ENCODE measurements at regions not wholly inside any gene's neighbourhood (a gene's known extent, or its start where the extent isn't known, plus 50 kb on each side); places are given as distances from the start of the nearest gene placed in this dataset.
A peak's percentile ranks its signal among the peaks of the same experiment; 100 is the strongest.
"Not testable (repeated sequence)": the region's sequence is repeated elsewhere in the genome, so short reads cannot be mapped to it uniquely, and the experiment has no call there.

GRCh38 chr4:149897783-149898182 lies 82.1 kb upstream of the IQCM start:
- Histone ChIP-seq H3K27ac (ENCODE audit: low read length) (no peak overlapping the region), H3K4me1 (ENCODE audit: control insufficient read depth, insufficient read depth, low read length) (no peaks in the 10 kb centered on the region), H3K27me3 (ENCODE audit: control insufficient read depth, insufficient read depth, low read length) (no peaks in the 10 kb centered on the region), H3K4me3 (ENCODE audit: low read length) (no peak overlapping the region), H3K9me3 (ENCODE audit: control insufficient read depth, low read depth, low read length) (no peaks in the 10 kb centered on the region), H3K36me3 (ENCODE audit: control insufficient read depth, insufficient read depth, low read length) (no peaks in the 10 kb centered on the region)
- peak in 1 of 2 donors; percentile 9 for DNase-seq

GRCh38 chr4:149901128-149901527 lies 85.5 kb upstream of the IQCM start:
- no peaks in the 10 kb centered on the region for H3K4me1 ChIP-seq (ENCODE audit: control insufficient read depth, insufficient read depth, low read length)
- no peak overlapping the region for H3K27ac ChIP-seq (ENCODE audit: low read length)
- H3K4me3 ChIP-seq (ENCODE audit: low read length) = no peak overlapping the region
- no peaks in the 10 kb centered on the region for H3K9me3 ChIP-seq (ENCODE audit: control insufficient read depth, low read depth, low read length)
- no peaks in the 10 kb centered on the region for H3K36me3 ChIP-seq (ENCODE audit: control insufficient read depth, insufficient read depth, low read length)
- DNase-seq = no peak
- 82% methylated on average over 2 of the region's 5 CpGs for WGBS (ENCODE audit: insufficient coverage, low lambda C conversion rate)
- no peaks in the 10 kb centered on the region for H3K27me3 ChIP-seq (ENCODE audit: control insufficient read depth, insufficient read depth, low read length)

DNA sequence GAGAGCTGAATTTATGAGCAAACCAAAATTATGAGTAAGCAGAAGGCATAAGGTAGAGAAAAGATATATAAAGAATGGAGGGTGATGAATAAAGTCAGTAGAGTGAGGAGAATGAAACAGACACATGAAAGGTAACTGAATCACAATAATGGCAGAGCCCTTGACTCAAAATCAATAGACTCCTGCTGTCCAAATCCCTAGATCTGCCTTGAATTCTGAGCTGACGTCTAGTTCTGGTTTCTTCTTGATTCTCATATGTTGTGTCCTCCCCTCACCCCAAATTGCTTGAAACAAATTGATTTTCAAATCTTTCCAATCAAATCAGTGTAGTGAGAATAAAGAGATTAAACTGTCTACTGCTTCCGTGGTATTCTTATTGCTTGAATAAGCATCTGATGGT lies 86.6 kb upstream of the IQCM start:
- Histone ChIP-seq H3K27ac (ENCODE audit: low read length) (no peak overlapping the region), H3K27me3 (ENCODE audit: control insufficient read depth, insufficient read depth, low read length) (no peaks in the 10 kb centered on the region), H3K9me3 (ENCODE audit: control insufficient read depth, low read depth, low read length) (no peaks in the 10 kb centered on the region), H3K4me3 (ENCODE audit: low read length) (no peak overlapping the region), H3K4me1 (ENCODE audit: control insufficient read depth, insufficient read depth, low read length) (no peaks in the 10 kb centered on the region), H3K36me3 (ENCODE audit: control insufficient read depth, insufficient read depth, low read length) (no peaks in the 10 kb centered on the region)
- DNase-seq = no peak
- 85% methylated on average over 1 of the region's 2 CpGs for WGBS (ENCODE audit: insufficient coverage, low lambda C conversion rate)

GRCh38 chr4:149910177-149910576 lies 94.5 kb upstream of the IQCM start:
- Histone ChIP-seq H3K36me3 (ENCODE audit: control insufficient read depth, insufficient read depth, low read length) (no peaks in the 10 kb centered on the region), H3K27ac (ENCODE audit: low read length) (no peak overlapping the region), H3K9me3 (ENCODE audit: control insufficient read depth, low read depth, low read length) (no peaks in the 10 kb centered on the region), H3K27me3 (ENCODE audit: control insufficient read depth, insufficient read depth, low read length) (no peaks in the 10 kb centered on the region), H3K4me1 (ENCODE audit: control insufficient read depth, insufficient read depth, low read length) (no peaks in the 10 kb centered on the region), H3K4me3 (ENCODE audit: low read length) (no peak overlapping the region)
- no peak for DNase-seq
- 66% methylated on average over 3 of the region's 3 CpGs for WGBS (ENCODE audit: insufficient coverage, low lambda C conversion rate)

DNA sequence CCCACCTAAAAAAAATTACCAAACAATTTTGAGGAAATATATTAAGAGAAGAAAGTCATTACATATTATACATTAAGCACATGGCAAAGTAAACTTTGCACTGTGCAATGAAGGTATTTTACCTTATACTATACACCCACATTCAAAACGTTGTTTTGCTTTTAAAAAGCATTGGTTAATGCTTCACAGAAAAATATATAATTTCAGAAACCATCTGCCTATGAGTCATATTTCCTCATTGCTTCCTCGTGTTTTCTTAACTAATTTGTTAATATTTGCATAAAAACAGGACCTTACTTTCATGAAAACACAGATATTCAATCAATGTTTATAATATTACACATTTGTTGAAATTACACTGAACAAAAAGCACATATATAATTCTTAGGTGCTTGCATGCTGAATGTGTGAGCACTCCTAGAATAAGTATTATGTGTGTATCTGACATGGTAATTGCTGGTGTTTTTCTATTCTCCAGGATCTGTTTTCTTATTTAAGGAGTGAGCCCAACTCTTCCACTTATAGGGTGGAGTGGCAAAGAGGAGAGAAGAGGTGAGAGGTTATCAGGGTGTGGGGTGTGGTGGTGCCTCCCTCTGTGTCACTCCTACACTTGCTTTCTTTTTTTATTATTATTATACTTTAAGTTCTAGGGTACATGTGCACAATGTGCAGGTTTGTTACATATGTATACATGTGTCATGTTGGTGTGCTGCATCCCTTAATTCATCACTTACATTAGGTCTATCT lies 95.1 kb upstream of the IQCM start:
- H3K27ac ChIP-seq (ENCODE audit: low read length) = no peak overlapping the region

GRCh38 chr4:149911354-149911753 lies 95.7 kb upstream of the IQCM start:
- no peak overlapping the region for H3K4me3 ChIP-seq (ENCODE audit: low read length)
- no CpG with 5 or more reads among the region's 5 CpGs for WGBS (ENCODE audit: insufficient coverage, low lambda C conversion rate)
- DNase-seq = no peak
- H3K36me3 ChIP-seq (ENCODE audit: control insufficient read depth, insufficient read depth, low read length) = no peaks in the 10 kb centered on the region
- H3K27ac ChIP-seq (ENCODE audit: low read length) = no peak overlapping the region
- no peaks in the 10 kb centered on the region for H3K9me3 ChIP-seq (ENCODE audit: control insufficient read depth, low read depth, low read length)
- no peaks in the 10 kb centered on the region for H3K27me3 ChIP-seq (ENCODE audit: control insufficient read depth, insufficient read depth, low read length)
- no peaks in the 10 kb centered on the region for H3K4me1 ChIP-seq (ENCODE audit: control insufficient read depth, insufficient read depth, low read length)

More for the DNA sequence above, 95.1 kb upstream of the IQCM start:
- no peaks in the 10 kb centered on the region for H3K27me3 ChIP-seq (ENCODE audit: control insufficient read depth, insufficient read depth, low read length)
- H3K4me1 ChIP-seq (ENCODE audit: control insufficient read depth, insufficient read depth, low read length) = no peaks in the 10 kb centered on the region
- DNase-seq = no peak
- H3K9me3 ChIP-seq (ENCODE audit: control insufficient read depth, low read depth, low read length) = no peaks in the 10 kb centered on the region
- H3K36me3 ChIP-seq (ENCODE audit: control insufficient read depth, insufficient read depth, low read length) = no peaks in the 10 kb centered on the region
- WGBS (ENCODE audit: insufficient coverage, low lambda C conversion rate) = 51% methylated on average over 2 of the region's 2 CpGs
- no peak overlapping the region for H3K4me3 ChIP-seq (ENCODE audit: low read length)

DNA sequence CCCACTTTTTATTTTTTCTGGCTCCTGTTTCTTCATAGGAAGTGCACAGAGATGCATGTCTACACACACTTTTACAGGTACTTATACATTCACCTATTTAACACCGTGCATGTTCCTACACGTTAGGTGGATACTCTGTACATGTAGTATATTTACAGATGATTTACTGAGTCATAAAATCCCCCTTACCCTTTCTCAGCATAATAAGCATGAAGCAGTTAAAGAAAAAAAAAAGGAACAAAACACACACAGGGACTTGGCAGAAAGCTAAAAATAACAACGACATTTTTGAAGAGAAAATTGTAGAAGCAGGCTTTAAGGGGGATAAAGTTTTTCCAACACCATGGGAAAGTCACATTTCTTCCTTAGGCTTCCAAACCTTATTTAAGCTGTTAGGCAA lies 96.4 kb upstream of the IQCM start:
- Histone ChIP-seq H3K4me3 (ENCODE audit: low read length) (no peak overlapping the region), H3K36me3 (ENCODE audit: control insufficient read depth, insufficient read depth, low read length) (no peaks in the 10 kb centered on the region), H3K9me3 (ENCODE audit: control insufficient read depth, low read depth, low read length) (no peaks in the 10 kb centered on the region), H3K27me3 (ENCODE audit: control insufficient read depth, insufficient read depth, low read length) (no peaks in the 10 kb centered on the region), H3K4me1 (ENCODE audit: control insufficient read depth, insufficient read depth, low read length) (no peaks in the 10 kb centered on the region), H3K27ac (ENCODE audit: low read length) (no peak overlapping the region)
- no CpG with 5 or more reads among the region's 3 CpGs for WGBS (ENCODE audit: insufficient coverage, low lambda C conversion rate)
- DNase-seq = no peak

DNA sequence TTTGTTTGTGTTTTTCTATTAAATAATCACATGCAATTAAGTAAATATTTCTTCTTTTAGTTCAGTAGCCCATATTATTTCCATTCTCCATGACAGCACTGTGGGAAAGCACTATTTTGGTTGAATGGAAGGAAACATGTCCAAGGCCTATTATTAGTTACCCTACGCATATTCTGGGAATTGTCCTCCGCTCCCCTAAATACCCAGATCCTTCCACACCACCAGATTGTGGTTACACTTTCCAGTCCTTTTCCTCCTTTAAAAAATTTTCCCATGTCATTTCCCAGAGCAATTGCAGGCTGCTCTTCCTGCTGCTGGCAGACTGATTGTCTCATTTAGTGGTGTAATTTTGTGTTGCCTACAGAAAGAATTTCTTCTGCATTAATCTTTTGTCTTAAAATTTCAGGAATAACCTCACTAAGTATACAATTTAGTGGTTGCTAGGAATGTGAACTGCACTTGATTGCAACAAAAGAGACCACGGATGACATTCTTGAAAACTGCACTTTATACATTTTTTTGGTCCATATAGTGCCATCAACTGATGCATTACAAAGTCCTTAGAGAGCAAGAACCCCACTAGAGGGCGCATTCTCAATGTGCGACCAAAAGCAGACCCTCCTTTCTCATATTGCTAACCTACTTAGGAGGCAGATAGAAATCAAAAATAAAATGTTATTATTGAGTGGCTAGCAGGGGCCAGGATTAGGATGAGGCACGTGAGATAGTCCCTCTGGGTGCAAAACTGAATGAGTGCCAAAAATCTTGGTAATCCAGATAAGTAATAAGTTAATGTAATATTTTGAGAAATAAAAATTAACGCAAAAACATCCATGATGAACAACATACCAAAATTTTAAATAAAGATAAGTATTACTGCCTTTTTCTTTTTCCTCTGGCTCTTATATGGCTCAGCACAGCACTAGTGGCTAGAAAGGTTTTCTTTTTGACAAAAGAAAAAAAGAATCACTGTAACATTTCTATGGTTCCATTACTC lies 98.8 kb upstream of the IQCM start:
- no peak overlapping the region for H3K27ac ChIP-seq (ENCODE audit: low read length)
- no peak overlapping the region for H3K4me3 ChIP-seq (ENCODE audit: low read length)
- no peaks in the 10 kb centered on the region for H3K4me1 ChIP-seq (ENCODE audit: control insufficient read depth, insufficient read depth, low read length)
- 45% methylated on average over 4 of the region's 7 CpGs for WGBS (ENCODE audit: insufficient coverage, low lambda C conversion rate)
- H3K27me3 ChIP-seq (ENCODE audit: control insufficient read depth, insufficient read depth, low read length) = no peaks in the 10 kb centered on the region
- peak; percentile 9 to 21 for DNase-seq
- no peaks in the 10 kb centered on the region for H3K9me3 ChIP-seq (ENCODE audit: control insufficient read depth, low read depth, low read length)
- H3K36me3 ChIP-seq (ENCODE audit: control insufficient read depth, insufficient read depth, low read length) = no peaks in the 10 kb centered on the region

DNA sequence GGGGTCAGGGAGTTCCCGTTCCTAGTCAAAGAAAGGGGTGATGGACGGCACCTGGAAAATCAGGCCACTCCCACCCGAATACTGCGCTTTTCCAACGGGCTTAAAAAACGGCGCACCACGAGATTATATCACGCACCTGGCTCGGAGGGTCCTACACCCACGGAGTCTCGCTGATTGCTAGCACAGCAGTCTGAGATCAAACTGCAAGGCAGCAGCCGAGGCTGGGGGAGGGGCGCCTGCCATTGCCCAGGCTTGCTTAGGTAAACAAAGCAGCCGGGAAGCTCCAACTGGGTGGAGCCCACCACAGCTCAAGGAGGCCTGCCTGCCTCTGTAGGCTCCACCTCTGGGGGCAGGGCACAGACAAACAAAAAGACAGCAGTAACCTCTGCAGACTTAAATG lies 100.1 kb upstream of the IQCM start:
- H3K36me3 ChIP-seq (ENCODE audit: control insufficient read depth, insufficient read depth, low read length); DNase-seq; H3K9me3 ChIP-seq (ENCODE audit: control insufficient read depth, low read depth, low read length); H3K27me3 ChIP-seq (ENCODE audit: control insufficient read depth, insufficient read depth, low read length); H3K4me1 ChIP-seq (ENCODE audit: control insufficient read depth, insufficient read depth, low read length); H3K27ac ChIP-seq (ENCODE audit: low read length); H3K4me3 ChIP-seq (ENCODE audit: low read length): not testable (repeated sequence)
- no CpG with 5 or more reads among the region's 15 CpGs for WGBS (ENCODE audit: insufficient coverage, low lambda C conversion rate)

GRCh38 chr4:149923736-149924135 lies 108.1 kb upstream of the IQCM start:
- Histone ChIP-seq H3K9me3 (ENCODE audit: control insufficient read depth, low read depth, low read length) (no peaks in the 10 kb centered on the region), H3K4me3 (ENCODE audit: low read length) (no peak overlapping the region), H3K27ac (ENCODE audit: low read length) (no peak overlapping the region), H3K36me3 (ENCODE audit: control insufficient read depth, insufficient read depth, low read length) (no peaks in the 10 kb centered on the region), H3K4me1 (ENCODE audit: control insufficient read depth, insufficient read depth, low read length) (no peaks in the 10 kb centered on the region), H3K27me3 (ENCODE audit: control insufficient read depth, insufficient read depth, low read length) (no peaks in the 10 kb centered on the region)
- no peak for DNase-seq
- no CpG with 5 or more reads among the region's 6 CpGs for WGBS (ENCODE audit: insufficient coverage, low lambda C conversion rate)
